ENCODE measurements at regions not wholly inside any gene's neighbourhood (a gene's known extent, or its start where the extent isn't known, plus 50 kb on each side); places are given as distances from the start of the nearest gene placed in this dataset.

DNA sequence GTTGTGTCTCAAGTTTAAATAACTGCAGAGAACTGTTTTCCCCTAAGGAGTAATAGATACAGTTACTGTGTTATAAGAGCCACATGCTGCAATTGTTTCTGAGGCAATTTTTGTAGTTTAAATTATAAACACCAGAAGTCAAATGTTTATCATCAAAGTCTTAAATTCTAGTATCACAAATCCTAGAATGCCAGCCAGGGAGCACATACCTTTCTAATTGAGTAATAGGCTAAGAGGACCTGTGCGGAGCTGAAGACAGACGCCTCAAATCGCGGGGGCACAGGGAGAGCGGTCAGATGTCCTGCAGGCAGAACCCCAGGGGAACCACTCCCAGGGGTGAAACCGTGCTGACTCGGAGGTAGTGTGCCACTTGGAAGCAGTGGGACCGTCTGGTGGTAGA lies 65.2 kb upstream of the TNFRSF19 start:
- no peak overlapping the region for H3K14ac ChIP-seq (ENCODE audit: insufficient read depth, low read length)
- H2BK120ac ChIP-seq (ENCODE audit: low read depth, low read length, poor library complexity, severe bottlenecking): no peak overlapping the region
- no peaks in the 10 kb centered on the region; the same call in 1 of the 2 replicates for H3K27me3 Mint-ChIP-seq (ENCODE audit: low read depth)
- no peaks in the 10 kb centered on the region for H3K4me1 ChIP-seq (ENCODE audit: insufficient read depth, low read length)
- no peak overlapping the region for H3K56ac ChIP-seq (ENCODE audit: insufficient read length, low read depth, low read length)
- H3T11ph ChIP-seq (ENCODE audit: low read length): no peak overlapping the region
- H2AFZ ChIP-seq (ENCODE audit: low read length): no peak overlapping the region
- no peaks in the 10 kb centered on the region for H4K20me1 ChIP-seq (ENCODE audit: control insufficient read depth, insufficient read depth, insufficient read length)
- H3K4me3 Mint-ChIP-seq: no peak overlapping the region
- no peaks in the 10 kb centered on the region for H3K9me3 ChIP-seq (ENCODE audit: control insufficient read depth, low read depth, low read length)
- H2BK15ac ChIP-seq (ENCODE audit: low read depth, low read length): no peak overlapping the region
- no peaks in the 10 kb centered on the region for H3K36me3 Mint-ChIP-seq (ENCODE audit: insufficient read depth in 1 of 3, low read depth in 3 of 3)
- H3K4ac ChIP-seq (ENCODE audit: low read depth, low read length): no peak overlapping the region
- no peak overlapping the region for H4K5ac ChIP-seq (ENCODE audit: insufficient read length, low read depth, low read length)
- H3K79me2 ChIP-seq (ENCODE audit: insufficient read depth, low read length): no peaks in the 10 kb centered on the region
- no peak overlapping the region for H3K9ac ChIP-seq (ENCODE audit: extremely low read depth, insufficient read length, low read length)
- H3K27me3 ChIP-seq (ENCODE audit: insufficient read depth, low read length): no peaks in the 10 kb centered on the region
- H3K79me1 ChIP-seq (ENCODE audit: insufficient read depth, low read depth, low read length, poor library complexity, severe bottlenecking): no peaks in the 10 kb centered on the region
- H3K27ac ChIP-seq (ENCODE audit: insufficient read length, low read depth, low read length): no peak overlapping the region
- no peak overlapping the region for H2BK5ac ChIP-seq (ENCODE audit: insufficient read length, low read length)
- no peak overlapping the region for H3K18ac ChIP-seq (ENCODE audit: insufficient read length, low read depth, low read length)
- H3K23me2 ChIP-seq (ENCODE audit: insufficient read length, low read depth, low read length, poor library complexity, severe bottlenecking): no peaks in the 10 kb centered on the region
- no peak overlapping the region for H2BK20ac ChIP-seq (ENCODE audit: low read depth, low read length, poor library complexity, severe bottlenecking)
- H4K8ac ChIP-seq (replicated peaks; ENCODE audit: insufficient read length, low read depth, low read length): no peak overlapping the region
- no peak overlapping the region for H2AK5ac ChIP-seq (ENCODE audit: insufficient read length, low read length)
- DNase-seq: no peak
- no peak overlapping the region for H3K4me2 ChIP-seq (ENCODE audit: insufficient read depth, insufficient read length, low read length)
- no peak overlapping the region for H3K23ac ChIP-seq (ENCODE audit: insufficient read length, low read depth, low read length)
- H4K91ac ChIP-seq (ENCODE audit: insufficient read length, low read depth, low read length): no peak overlapping the region
- no peaks in the 10 kb centered on the region for H3K9me3 Mint-ChIP-seq
- H2BK12ac ChIP-seq (ENCODE audit: insufficient read length, low read depth, low read length): no peak overlapping the region
- WGBS (ENCODE audit: extremely low coverage, insufficient read length, low lambda C conversion rate): no CpG with 5 or more reads among the region's 8 CpGs
- TF ChIP-seq, protein P1, sequence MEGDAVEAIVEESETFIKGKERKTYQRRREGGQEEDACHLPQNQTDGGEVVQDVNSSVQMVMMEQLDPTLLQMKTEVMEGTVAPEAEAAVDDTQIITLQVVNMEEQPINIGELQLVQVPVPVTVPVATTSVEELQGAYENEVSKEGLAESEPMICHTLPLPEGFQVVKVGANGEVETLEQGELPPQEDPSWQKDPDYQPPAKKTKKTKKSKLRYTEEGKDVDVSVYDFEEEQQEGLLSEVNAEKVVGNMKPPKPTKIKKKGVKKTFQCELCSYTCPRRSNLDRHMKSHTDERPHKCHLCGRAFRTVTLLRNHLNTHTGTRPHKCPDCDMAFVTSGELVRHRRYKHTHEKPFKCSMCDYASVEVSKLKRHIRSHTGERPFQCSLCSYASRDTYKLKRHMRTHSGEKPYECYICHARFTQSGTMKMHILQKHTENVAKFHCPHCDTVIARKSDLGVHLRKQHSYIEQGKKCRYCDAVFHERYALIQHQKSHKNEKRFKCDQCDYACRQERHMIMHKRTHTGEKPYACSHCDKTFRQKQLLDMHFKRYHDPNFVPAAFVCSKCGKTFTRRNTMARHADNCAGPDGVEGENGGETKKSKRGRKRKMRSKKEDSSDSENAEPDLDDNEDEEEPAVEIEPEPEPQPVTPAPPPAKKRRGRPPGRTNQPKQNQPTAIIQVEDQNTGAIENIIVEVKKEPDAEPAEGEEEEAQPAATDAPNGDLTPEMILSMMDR (conservative IDR thresholded peaks at IDR 0.05): no peak
- peaks cover 12 to 21% of the 10 kb centered on the region in 2 experiments; a peak in 3 of 4 replicates for H3K4me1 Mint-ChIP-seq
- H3K27ac Mint-ChIP-seq: no peak overlapping the region

All from H9 (cell line).